GM19463 (cell line): ENCODE measurements at regions not wholly inside any gene's neighbourhood (a gene's known extent, or its start where the extent isn't known, plus 50 kb on each side); places are given as distances from the start of the nearest gene placed in this dataset.

Experiments
- ATAC-seq: cut with Tn5 transposase; IDR thresholded peaks from one replicate; pipeline ENCODE4 v1.9.1; 2021; ENCODE audit warnings: mild to moderate bottlenecking, moderate library complexity; ENCODE audit not compliant: unreplicated experiment

GRCh38 chr15:36365963-36366362 is 213.5 kb upstream of the CDIN1 start:
- ATAC-seq = no peak

DNA sequence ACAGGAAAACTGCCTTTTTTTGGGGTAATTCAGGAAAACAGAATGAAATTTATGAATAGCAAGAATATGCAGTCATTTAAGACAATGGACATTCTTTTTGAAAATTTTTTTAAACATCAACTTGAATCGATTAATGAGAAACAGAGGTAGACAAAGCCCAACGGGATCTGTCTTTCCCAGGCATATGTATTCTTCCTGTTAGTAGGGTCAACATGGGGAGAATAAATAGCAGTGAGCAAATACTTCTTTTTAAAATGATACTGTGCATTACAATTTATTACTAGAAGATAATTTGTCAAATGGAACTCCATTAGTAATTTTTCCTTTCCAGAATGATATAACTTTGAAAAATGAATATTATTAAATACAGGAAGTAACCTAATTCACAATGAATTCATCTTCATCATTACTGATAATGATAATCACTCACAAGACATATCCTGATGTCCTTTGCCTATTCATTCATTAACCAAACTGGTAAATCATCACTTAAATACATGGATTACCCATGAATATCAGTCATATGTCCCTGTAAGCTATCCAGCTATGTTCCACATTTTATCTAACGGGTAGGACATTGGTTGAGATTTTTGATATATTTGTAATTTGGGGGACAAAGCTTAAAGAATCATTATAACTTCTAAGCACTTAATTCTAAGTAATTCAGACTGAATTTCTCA is 209.2 kb upstream of the CDIN1 start:
- no peak for ATAC-seq

GRCh38 chr15:36370731-36371112 is 208.7 kb upstream of the CDIN1 start:
- ATAC-seq = no peak

- no peak for ATAC-seq
These were observed 207.9 kb upstream of the CDIN1 start for GRCh38 chr15:36371509-36371908.

- no peak for ATAC-seq
These were observed 206.5 kb upstream of the CDIN1 start for GRCh38 chr15:36372968-36373367.

DNA sequence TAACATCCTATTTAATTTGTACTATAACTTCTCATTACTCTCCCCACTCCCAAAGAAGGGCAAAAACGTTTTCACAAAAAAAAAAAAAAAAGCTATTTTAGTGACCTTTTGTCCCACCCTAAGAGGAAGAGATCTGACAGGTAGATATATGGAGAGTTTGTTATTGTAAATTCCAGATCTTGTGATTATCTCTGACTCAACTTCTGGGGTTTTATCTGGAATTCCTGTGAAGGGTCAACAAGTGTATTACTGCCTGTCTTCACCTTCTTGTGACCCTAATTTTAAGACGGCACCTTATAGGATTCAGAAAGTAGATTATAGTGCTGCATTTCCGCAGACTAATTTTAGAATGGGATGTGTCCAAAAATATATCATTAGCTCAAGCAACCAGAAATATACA is 205.9 kb upstream of the CDIN1 start:
- ATAC-seq = no peak

DNA sequence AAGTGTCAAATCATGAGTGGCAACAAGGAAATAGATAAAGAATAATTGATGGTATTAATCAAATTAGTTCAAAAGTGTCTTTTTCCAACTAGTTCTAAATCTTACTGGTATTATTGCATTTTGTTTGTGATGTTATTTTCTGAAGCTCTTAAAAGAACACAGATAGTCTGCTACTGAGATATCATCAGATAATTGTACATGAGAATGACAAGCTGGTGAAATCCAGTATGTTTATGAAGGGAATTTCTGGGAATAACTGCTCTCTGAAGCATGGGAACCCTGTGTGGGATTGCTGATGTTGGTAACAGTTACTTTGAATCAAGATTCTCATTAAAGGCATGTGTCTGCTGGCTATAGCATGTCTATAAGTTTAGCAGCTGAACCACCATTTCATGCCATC is 190.3 kb upstream of the CDIN1 start:
- no peak for ATAC-seq

DNA sequence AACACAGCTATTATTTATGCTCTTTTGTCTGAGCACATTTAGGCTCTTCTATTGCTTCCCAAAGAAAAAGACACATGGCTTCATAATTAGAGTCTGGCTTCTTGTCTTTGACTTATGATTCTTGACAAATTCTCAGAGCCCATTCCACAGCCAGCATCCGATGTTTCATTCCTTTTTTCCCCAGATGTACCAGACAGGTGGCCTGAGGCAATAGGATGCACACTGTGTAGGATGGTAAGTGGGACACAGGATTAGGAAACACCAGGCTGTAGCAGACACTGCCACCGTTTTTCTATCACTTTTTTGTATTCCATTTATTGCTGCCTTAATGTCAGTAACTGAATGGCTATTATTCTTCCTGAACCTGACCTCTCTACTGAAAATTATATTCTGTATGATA is 188.9 kb upstream of the CDIN1 start:
- no peak for ATAC-seq

DNA sequence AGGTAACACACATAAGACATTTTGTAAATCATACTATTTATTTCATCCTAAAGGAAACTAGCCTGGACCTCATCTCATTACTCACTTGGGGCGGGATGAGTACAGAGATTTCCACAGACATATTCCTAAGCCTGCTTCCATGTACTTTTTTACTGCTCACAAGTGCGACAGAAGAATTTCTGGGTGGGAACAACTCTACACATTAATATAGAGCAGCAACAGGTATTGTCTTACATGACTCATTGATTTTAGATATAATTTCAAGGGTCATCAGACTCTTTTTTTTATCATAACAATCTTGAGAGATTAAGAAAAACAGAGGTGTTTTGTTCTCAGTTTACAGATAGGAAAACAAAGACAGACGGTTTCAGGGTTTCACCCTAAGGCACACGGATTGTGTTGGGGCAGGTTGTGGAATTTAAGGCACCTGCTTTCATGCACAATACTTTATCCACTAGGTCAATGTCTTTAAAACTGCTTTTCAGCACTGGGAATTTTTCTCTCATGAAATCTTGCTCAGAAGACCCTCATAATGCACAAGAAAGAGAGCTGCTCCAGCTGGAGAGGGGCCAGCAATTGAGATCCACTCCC is 186.7 kb upstream of the CDIN1 start:
- ATAC-seq = no peak

- ATAC-seq = no peak
These were observed 181.2 kb upstream of the CDIN1 start for GRCh38 chr15:36398212-36398611.

- ATAC-seq = no peak
These were observed 180.2 kb upstream of the CDIN1 start for GRCh38 chr15:36399276-36399675.

GRCh38 chr15:36400936-36401585 is 178.4 kb upstream of the CDIN1 start:
- no peak for ATAC-seq

DNA sequence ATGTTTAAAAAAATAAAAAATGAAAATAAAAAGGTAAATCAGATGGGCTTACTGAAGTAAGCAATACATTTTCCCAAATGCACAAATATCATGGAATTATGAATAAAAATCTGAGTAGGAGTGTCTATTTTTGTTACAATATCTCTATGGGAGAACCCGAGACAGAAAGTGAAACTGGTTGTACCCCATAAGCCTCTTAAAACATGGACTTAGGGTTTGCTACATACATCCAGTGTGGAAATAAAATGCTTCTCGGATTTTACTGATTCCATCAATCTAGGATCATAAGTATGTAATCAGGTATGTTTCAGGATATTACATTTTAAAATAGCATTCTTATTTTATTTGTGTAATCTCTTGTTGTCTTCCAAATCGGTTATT is 177.8 kb upstream of the CDIN1 start:
- no peak for ATAC-seq

- no peak for ATAC-seq
These were observed 176.1 kb upstream of the CDIN1 start for GRCh38 chr15:36403351-36403750.

DNA sequence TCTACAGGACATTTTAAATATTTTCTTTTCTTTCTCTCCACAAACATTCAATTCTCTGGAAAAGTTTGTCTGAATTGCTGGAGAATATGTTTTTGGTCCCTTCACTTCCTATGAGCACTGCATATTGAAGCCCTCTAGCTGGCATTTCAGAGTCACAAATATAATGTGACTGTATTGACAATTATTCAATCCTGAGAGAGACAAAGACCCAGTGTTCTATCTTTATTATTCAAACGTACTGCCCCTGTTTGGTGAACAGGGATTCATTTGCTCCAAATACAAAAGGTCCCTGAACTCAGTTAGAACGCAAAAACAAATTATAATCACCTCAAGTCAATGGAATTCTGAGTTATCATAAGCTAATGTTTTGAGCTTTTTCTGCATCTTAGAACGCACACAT is 173.1 kb upstream of the CDIN1 start:
- no peak for ATAC-seq

DNA sequence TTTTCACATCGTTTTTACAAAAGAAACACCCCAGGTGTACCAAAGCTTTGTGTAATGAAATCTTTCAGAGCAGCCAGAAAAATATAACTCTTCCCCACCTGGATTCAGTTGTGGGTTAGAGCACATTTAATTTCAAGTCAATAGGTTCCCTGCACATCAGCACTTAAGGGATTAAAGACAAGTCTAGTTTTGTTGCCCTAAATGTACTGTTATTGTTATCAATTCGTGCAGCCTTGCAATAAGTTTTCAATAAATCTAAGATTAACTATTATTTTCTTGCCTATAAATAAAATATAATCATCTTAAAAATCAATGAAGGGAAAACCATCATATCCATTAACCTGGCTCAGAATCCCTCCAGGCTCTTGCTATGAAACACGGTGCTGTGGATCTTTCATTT is 172.5 kb upstream of the CDIN1 start:
- no peak for ATAC-seq

DNA sequence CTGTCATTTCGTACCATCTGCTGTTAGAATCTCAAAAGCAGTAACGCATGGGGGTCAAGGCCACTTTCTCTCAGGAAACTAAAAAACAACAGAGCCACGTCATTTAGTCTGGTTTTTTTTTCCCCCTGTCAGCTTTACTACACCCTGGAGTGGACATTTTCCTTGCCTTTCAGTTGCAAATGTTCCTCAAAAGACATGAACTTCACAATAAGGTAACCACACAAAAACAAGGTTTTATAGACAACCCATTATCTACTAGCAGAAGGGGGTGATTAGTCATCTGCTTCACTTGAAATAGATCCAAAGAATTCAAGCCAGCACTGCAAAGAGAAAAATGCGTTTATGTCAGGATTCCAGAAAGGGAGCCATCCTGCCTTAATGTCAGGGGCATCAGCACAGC is 171.8 kb upstream of the CDIN1 start:
- ATAC-seq = no peak

- no peak for ATAC-seq
These were observed 169.6 kb upstream of the CDIN1 start for GRCh38 chr15:36409819-36410218.

DNA sequence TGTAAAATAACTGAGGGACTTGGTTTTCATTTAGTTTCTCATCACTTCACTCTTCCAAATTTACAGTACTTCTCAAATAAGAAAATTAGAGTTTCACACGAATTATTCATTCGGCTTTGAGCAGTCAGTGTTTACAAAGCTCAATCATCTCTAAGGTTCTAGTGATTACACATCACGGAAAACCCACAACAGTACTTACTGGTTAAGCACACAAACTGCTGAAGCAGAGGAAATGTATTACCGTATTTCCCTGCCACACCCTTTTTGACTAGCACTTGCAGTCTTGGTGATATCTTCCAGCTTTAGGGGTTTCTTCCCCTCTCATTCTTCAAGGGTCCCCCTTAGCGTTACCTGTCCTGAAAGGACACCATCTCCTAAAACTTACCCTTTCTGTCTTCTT is 164.8 kb upstream of the CDIN1 start:
- no peak for ATAC-seq

- no peak for ATAC-seq
These were observed 163.8 kb upstream of the CDIN1 start for GRCh38 chr15:36415643-36416042.

DNA sequence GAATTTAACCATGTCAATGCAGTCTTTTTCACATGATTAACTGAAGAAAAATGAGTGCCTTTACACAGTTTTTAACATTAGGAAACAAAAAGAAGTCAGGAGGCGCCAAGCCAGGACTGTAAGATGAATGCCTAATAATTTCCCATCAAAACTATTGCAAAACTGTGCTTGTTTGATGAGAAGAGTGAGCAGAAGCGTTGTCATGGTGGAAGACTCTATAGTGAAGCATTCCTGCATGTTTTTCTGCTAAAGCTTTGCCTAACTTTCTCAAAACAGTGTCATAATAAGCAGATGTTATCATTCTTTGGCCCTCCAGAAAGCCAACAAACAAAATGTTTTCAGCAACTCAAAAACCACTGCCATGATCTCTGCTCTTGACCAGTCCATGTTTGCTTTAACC is 156.8 kb upstream of the CDIN1 start:
- ATAC-seq = no peak

DNA sequence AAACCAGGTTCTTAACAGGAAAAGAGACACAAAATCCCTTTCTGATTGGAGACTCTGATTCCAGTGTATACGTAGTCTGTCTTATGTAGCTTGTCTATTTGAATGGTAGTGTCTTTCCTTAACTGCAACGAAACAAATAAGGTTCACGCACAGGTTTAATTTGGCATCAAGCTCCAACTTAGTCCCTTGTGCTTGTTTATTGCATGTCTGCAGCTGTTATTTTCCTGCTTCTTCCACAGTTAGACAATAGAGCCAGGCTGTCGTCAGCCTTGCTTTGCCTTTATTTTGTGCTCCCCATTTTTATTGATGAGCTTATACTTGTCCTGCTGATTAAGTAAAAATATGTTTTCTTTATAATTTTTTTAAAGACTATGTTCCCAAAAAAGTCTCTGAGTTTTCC is 152.7 kb upstream of the CDIN1 start:
- ATAC-seq = no peak
